NCI-H146 treated with DMSO at 0.1 percent for 48 hours (cell line): ENCODE measurements at regions not wholly inside any gene's neighbourhood (a gene's known extent, or its start where the extent isn't known, plus 50 kb on each side); places are given as distances from the start of the nearest gene placed in this dataset.
"Not testable (repeated sequence)": the region's sequence is repeated elsewhere in the genome, so short reads cannot be mapped to it uniquely, and the experiment has no call there.

Experiments
- DNase-seq: peaks from one replicate; lab custom pipeline; 2025; ENCODE audit not compliant: unreplicated experiment; lab: John Stamatoyannopoulos, UW

GRCh38 chr2:63737081-63737751 is 104.5 kb upstream of the UGP2 start:
- DNase-seq: no peak

- DNase-seq: no peak
These were observed 103.7 kb upstream of the UGP2 start for GRCh38 chr2:63738019-63738418.

GRCh38 chr2:63739180-63739579 is 102.5 kb upstream of the UGP2 start:
- DNase-seq: not testable (repeated sequence)

GRCh38 chr2:63740020-63740419 is 101.7 kb upstream of the UGP2 start:
- no peak for DNase-seq

GRCh38 chr2:63740943-63741342 is 100.8 kb upstream of the UGP2 start:
- no peak for DNase-seq

- no peak for DNase-seq
These were observed 99.7 kb upstream of the UGP2 start for GRCh38 chr2:63741884-63742579.

- DNase-seq: no peak
These were observed 99.1 kb upstream of the UGP2 start for GRCh38 chr2:63742580-63742976.

GRCh38 chr2:63743170-63743981 is 98.3 kb upstream of the UGP2 start:
- no peak for DNase-seq

GRCh38 chr2:63743982-63744966 is 97.4 kb upstream of the UGP2 start:
- DNase-seq: no peak

- DNase-seq: not testable (repeated sequence)
These were observed 95.1 kb upstream of the UGP2 start for GRCh38 chr2:63746548-63746947.

- DNase-seq: no peak
These were observed 89.8 kb upstream of the UGP2 start for GRCh38 chr2:63751901-63752300.

GRCh38 chr2:63755216-63755615 is 86.5 kb upstream of the UGP2 start:
- DNase-seq: no peak

- DNase-seq: no peak
These were observed 85.7 kb upstream of the UGP2 start for GRCh38 chr2:63755965-63756364.

GRCh38 chr2:63763391-63763941 is 78.2 kb upstream of the UGP2 start:
- DNase-seq: no peak

GRCh38 chr2:63764630-63765029 is 77.1 kb upstream of the UGP2 start:
- DNase-seq: no peak

GRCh38 chr2:63765117-63765516 is 76.6 kb upstream of the UGP2 start:
- DNase-seq: no peak

GRCh38 chr2:63767307-63767706 is 74.4 kb upstream of the UGP2 start:
- no peak for DNase-seq

- DNase-seq: no peak
These were observed 73.6 kb upstream of the UGP2 start for GRCh38 chr2:63768051-63768450.

GRCh38 chr2:63769915-63770314 is 71.8 kb upstream of the UGP2 start:
- no peak for DNase-seq

- DNase-seq: no peak
These were observed 69.6 kb upstream of the UGP2 start for GRCh38 chr2:63772061-63772460.
